ENCODE measurements at regions not wholly inside any gene's neighbourhood (a gene's known extent, or its start where the extent isn't known, plus 50 kb on each side); places are given as distances from the start of the nearest gene placed in this dataset.

DNA sequence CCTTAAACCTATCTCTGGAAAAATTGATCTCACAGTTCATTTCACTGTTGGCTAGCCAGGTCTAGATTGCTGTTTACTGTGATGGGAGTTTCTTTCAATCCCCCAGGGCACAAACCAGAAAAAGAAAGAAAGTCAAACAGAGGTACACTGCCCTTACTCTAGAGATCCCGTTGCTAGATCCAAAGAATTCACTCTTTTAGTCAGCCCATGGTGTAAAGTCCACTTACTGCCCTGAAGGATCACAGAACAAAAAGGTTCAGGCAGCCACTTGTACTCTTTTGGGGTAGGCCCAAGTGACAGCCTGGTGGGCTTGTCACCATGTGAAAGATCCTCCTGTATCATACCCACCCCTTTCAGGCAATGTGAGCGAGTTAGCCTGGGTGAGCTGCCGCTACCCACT is 162.6 kb upstream of the CCDC179 start:
- TF ChIP-seq, protein P1, sequence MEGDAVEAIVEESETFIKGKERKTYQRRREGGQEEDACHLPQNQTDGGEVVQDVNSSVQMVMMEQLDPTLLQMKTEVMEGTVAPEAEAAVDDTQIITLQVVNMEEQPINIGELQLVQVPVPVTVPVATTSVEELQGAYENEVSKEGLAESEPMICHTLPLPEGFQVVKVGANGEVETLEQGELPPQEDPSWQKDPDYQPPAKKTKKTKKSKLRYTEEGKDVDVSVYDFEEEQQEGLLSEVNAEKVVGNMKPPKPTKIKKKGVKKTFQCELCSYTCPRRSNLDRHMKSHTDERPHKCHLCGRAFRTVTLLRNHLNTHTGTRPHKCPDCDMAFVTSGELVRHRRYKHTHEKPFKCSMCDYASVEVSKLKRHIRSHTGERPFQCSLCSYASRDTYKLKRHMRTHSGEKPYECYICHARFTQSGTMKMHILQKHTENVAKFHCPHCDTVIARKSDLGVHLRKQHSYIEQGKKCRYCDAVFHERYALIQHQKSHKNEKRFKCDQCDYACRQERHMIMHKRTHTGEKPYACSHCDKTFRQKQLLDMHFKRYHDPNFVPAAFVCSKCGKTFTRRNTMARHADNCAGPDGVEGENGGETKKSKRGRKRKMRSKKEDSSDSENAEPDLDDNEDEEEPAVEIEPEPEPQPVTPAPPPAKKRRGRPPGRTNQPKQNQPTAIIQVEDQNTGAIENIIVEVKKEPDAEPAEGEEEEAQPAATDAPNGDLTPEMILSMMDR (IDR thresholded peaks at IDR 0.05 in 4 of 5, conservative IDR thresholded peaks at IDR 0.05 in 1 of 5), result no peak
- no peak for TF ChIP-seq POLR2A (IDR thresholded peaks at IDR 0.05)
